HEK293 (cell line): ENCODE measurements at regions not wholly inside any gene's neighbourhood (a gene's known extent, or its start where the extent isn't known, plus 50 kb on each side); places are given as distances from the start of the nearest gene placed in this dataset.

Source experiments
- CTCF ChIP-seq: fragments of 450-650 bp; formaldehyde crosslinking; IDR thresholded peaks from 2 replicates; pipeline ENCODE4 v1.5.1; 2016; ENCODE audit warnings: missing biosample characterization, missing genetic modification characterization
- KLF8 ChIP-seq: fragments of 450-650 bp; formaldehyde crosslinking; IDR thresholded peaks from 2 replicates; pipeline ENCODE4 v1.5.1; 2016; ENCODE audit warnings: missing biosample characterization, missing genetic modification characterization
- ZBTB1 ChIP-seq: fragments of 450-650 bp; formaldehyde crosslinking; IDR thresholded peaks from 2 replicates; pipeline ENCODE4 v1.5.1; 2016; ENCODE audit warnings: missing biosample characterization, missing genetic modification characterization
- ZNF621 ChIP-seq: fragments of 450-650 bp; formaldehyde crosslinking; IDR thresholded peaks from 2 replicates; pipeline ENCODE4 v1.5.1; 2017; ENCODE audit warnings: missing biosample characterization, missing genetic modification characterization
- ZSCAN5A ChIP-seq: fragments of 450-650 bp; formaldehyde crosslinking; IDR thresholded peaks from 2 replicates; pipeline ENCODE4 v1.5.1; 2016; ENCODE audit warnings: missing biosample characterization, missing genetic modification characterization
- TF ChIP-seq, protein P1 (sequence below): fragments of 450-650 bp; formaldehyde crosslinking; IDR thresholded peaks from 2 replicates; pipeline ENCODE4 v1.5.1; 2016; ENCODE audit warnings: missing biosample characterization, missing genetic modification characterization

DNA sequence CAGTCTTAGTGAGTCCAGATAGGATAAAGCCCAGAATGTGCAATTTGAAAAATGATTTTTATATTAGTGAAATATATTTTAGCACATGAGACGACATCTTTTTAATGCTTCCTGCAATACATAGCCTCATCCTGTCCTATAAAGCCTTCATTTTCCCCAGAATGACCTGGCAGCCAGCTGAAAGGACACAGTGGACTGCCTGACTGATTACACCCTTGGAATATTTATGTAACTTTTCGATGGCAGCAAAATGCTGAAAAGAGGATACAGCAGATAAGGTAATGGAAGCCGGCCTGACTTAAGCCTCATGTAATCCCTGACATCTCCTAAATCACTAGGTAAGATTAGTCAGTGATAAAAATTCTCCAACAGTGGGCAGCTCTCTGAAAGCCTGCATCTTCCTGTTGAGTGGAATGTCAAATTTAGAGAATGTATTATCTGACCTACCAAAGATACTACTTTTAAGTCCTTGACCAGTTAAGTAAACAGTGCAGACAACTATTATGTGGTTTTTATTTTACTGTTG, 210.7 kb upstream of the STEAP1 start:
- TF ChIP-seq, protein P1, sequence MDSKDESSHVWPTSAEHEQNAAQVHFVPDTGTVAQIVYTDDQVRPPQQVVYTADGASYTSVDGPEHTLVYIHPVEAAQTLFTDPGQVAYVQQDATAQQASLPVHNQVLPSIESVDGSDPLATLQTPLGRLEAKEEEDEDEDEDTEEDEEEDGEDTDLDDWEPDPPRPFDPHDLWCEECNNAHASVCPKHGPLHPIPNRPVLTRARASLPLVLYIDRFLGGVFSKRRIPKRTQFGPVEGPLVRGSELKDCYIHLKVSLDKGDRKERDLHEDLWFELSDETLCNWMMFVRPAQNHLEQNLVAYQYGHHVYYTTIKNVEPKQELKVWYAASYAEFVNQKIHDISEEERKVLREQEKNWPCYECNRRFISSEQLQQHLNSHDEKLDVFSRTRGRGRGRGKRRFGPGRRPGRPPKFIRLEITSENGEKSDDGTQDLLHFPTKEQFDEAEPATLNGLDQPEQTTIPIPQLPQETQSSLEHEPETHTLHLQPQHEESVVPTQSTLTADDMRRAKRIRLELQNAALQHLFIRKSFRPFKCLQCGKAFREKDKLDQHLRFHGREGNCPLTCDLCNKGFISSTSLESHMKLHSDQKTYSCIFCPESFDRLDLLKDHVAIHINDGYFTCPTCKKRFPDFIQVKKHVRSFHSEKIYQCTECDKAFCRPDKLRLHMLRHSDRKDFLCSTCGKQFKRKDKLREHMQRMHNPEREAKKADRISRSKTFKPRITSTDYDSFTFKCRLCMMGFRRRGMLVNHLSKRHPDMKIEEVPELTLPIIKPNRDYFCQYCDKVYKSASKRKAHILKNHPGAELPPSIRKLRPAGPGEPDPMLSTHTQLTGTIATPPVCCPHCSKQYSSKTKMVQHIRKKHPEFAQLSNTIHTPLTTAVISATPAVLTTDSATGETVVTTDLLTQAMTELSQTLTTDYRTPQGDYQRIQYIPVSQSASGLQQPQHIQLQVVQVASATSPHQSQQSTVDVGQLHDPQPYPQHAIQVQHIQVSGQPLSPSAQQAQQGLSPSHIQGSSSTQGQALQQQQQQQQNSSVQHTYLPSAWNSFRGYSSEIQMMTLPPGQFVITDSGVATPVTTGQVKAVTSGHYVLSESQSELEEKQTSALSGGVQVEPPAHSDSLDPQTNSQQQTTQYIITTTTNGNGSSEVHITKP (tag by site-specific recombination) = no peak
- TF ChIP-seq CTCF (no peak), KLF8 (tag by site-specific recombination) (no peak), ZSCAN5A (tag by site-specific recombination) (no peak), ZNF621 (tag by site-specific recombination) (no peak), ZBTB1 (tag by site-specific recombination) (no peak)
